Mammary epithelial cell (primary cell): ENCODE measurements at regions not wholly inside any gene's neighbourhood (a gene's known extent, or its start where the extent isn't known, plus 50 kb on each side); places are given as distances from the start of the nearest gene placed in this dataset.

Experiments used
- CTCF ChIP-seq, 2 donors: IDR thresholded peaks in 1 of 2; conservative IDR thresholded peaks in 1 of 2; 2 replicates each; pipeline ENCODE4 v1.5.1; 2011 to 2012; ENCODE audit warnings: inconsistent platforms in 2 of 2, low read length in 2 of 2, mild to moderate bottlenecking in 2 of 2, control low read depth in 1 of 2, low read depth in 1 of 2; ENCODE audit not compliant: insufficient read depth in 1 of 2; ENCODE audit errors: extremely low read depth in 1 of 2
- EZH2 ChIP-seq: IDR thresholded peaks from 2 replicates; pipeline ENCODE4 v1.6.1; 2012; ENCODE audit warnings: low read length, inconsistent platforms, borderline replicate concordance

GRCh38 chr11:100536979-100537378 lies 150.1 kb upstream of the ARHGAP42 start:
- TF ChIP-seq CTCF (conservative IDR thresholded peaks at IDR 0.05 in 1 of 2, IDR thresholded peaks at IDR 0.05 in 1 of 2; ENCODE audit: extremely low read depth in 1 of 2, insufficient read depth in 1 of 2, low read depth in 1 of 2, low read length in 2 of 2): no peak
- no peak for TF ChIP-seq EZH2
